Esophagus squamous epithelium (tissue), 4 donors: ENCODE measurements at regions not wholly inside any gene's neighbourhood (a gene's known extent, or its start where the extent isn't known, plus 50 kb on each side); places are given as distances from the start of the nearest gene placed in this dataset.

ENCODE experiments used
- CTCF ChIP-seq, 6 experiments: fragments of 450-650 bp in 4 of 6; fragments of 200-600 bp in 2 of 6; sonication (generic) in 2 of 6; IDR thresholded peaks; one replicate each; pipeline ENCODE4 v1.5.1; 2016 to 2019; ENCODE audit warnings: antibody characterized with exemption in 6 of 6, mild to moderate bottlenecking in 4 of 6, moderate library complexity in 4 of 6
- POLR2A ChIP-seq, 4 donors: fragments of 450-650 bp; IDR thresholded peaks; one replicate each; pipeline ENCODE4 v1.6.1; 2017; ENCODE audit warnings: antibody characterized with exemption in 4 of 4, mild to moderate bottlenecking in 4 of 4, moderate library complexity in 3 of 4

- TF ChIP-seq CTCF (IDR thresholded peaks at IDR 0.05), result no peak
- no peak for TF ChIP-seq POLR2A (IDR thresholded peaks at IDR 0.05)
These were observed 86.7 kb downstream of the S1PR1 start for GRCh38 chr1:101323535-101323934.
